HG03460 (cell line): ENCODE measurements at regions not wholly inside any gene's neighbourhood (a gene's known extent, or its start where the extent isn't known, plus 50 kb on each side); places are given as distances from the start of the nearest gene placed in this dataset.

Source experiments
- ATAC-seq: cut with Tn5 transposase; IDR thresholded peaks from one replicate; pipeline ENCODE4 v1.9.1; 2021; ENCODE audit not compliant: unreplicated experiment

GRCh38 chr18:77969972-77970371, 720.3 kb downstream of the GALR1 start:
- ATAC-seq, result no peak

GRCh38 chr18:77970814-77971213, 721.2 kb downstream of the GALR1 start:
- no peak for ATAC-seq

- no peak for ATAC-seq
Measured at GRCh38 chr18:77973745-77974144, 724.1 kb downstream of the GALR1 start.

- no peak for ATAC-seq
Measured at GRCh38 chr18:77974329-77974728, 724.7 kb downstream of the GALR1 start.

- no peak for ATAC-seq
Measured at GRCh38 chr18:77977331-77977730, 727.7 kb downstream of the GALR1 start.

- ATAC-seq, result no peak
Measured at GRCh38 chr18:77980275-77980674, 730.6 kb downstream of the GALR1 start.

- no peak for ATAC-seq
Measured at GRCh38 chr18:77981874-77982273, 732.2 kb downstream of the GALR1 start.

GRCh38 chr18:77983270-77983669, 733.6 kb downstream of the GALR1 start:
- no peak for ATAC-seq

- no peak for ATAC-seq
Measured at GRCh38 chr18:77984178-77984577, 734.5 kb downstream of the GALR1 start.

- ATAC-seq, result no peak
Measured at GRCh38 chr18:77984833-77985232, 735.2 kb downstream of the GALR1 start.

- no peak for ATAC-seq
Measured at GRCh38 chr18:77985526-77986281, 736.1 kb downstream of the GALR1 start.

- ATAC-seq, result no peak
Measured at GRCh38 chr18:77990131-77990530, 740.5 kb downstream of the GALR1 start.

GRCh38 chr18:77990901-77991300, 741.3 kb downstream of the GALR1 start:
- no peak for ATAC-seq

- no peak for ATAC-seq
Measured at GRCh38 chr18:77992057-77992456, 742.4 kb downstream of the GALR1 start.

GRCh38 chr18:77993188-77993981, 743.7 kb downstream of the GALR1 start:
- ATAC-seq, result no peak

- no peak for ATAC-seq
Measured at GRCh38 chr18:77995593-77995992, 745.9 kb downstream of the GALR1 start.

GRCh38 chr18:77996737-77997136, 747.1 kb downstream of the GALR1 start:
- no peak for ATAC-seq

- no peak for ATAC-seq
Measured at GRCh38 chr18:78001811-78002210, 752.2 kb downstream of the GALR1 start.

- ATAC-seq, result no peak
Measured at GRCh38 chr18:78006006-78006773, 756.5 kb downstream of the GALR1 start.

- no peak for ATAC-seq
Measured at GRCh38 chr18:78006774-78007260, 757.2 kb downstream of the GALR1 start.

GRCh38 chr18:78010363-78010762, 760.7 kb downstream of the GALR1 start:
- ATAC-seq, result no peak
